Uterus (tissue), 2 donors: ENCODE measurements at regions not wholly inside any gene's neighbourhood (a gene's known extent, or its start where the extent isn't known, plus 50 kb on each side); places are given as distances from the start of the nearest gene placed in this dataset.

Experiments used
- CTCF ChIP-seq, 4 experiments: fragments of 200-600 bp in 2 of 4; fragments of 450-650 bp in 2 of 4; sonication (generic) in 2 of 4; IDR thresholded peaks; one replicate each; pipeline ENCODE4 v1.5.1; 2016 to 2019; ENCODE audit warnings: antibody characterized with exemption in 4 of 4, mild to moderate bottlenecking in 2 of 4, moderate library complexity in 1 of 4
- POLR2A ChIP-seq, 2 donors: fragments of 450-650 bp; IDR thresholded peaks; one replicate each; pipeline ENCODE4 v1.6.1; 2016; ENCODE audit warnings: antibody characterized with exemption in 2 of 2, mild to moderate bottlenecking in 1 of 2, moderate library complexity in 1 of 2

- TF ChIP-seq CTCF (IDR thresholded peaks at IDR 0.05): no peak
- no peak for TF ChIP-seq POLR2A (IDR thresholded peaks at IDR 0.05)
Measured at GRCh38 chr4:102431608-102431961, 69.6 kb upstream of the NFKB1 start.
